ENCODE measurements at regions not wholly inside any gene's neighbourhood (a gene's known extent, or its start where the extent isn't known, plus 50 kb on each side); places are given as distances from the start of the nearest gene placed in this dataset.
"Not testable (repeated sequence)": the region's sequence is repeated elsewhere in the genome, so short reads cannot be mapped to it uniquely, and the experiment has no call there.

DNA sequence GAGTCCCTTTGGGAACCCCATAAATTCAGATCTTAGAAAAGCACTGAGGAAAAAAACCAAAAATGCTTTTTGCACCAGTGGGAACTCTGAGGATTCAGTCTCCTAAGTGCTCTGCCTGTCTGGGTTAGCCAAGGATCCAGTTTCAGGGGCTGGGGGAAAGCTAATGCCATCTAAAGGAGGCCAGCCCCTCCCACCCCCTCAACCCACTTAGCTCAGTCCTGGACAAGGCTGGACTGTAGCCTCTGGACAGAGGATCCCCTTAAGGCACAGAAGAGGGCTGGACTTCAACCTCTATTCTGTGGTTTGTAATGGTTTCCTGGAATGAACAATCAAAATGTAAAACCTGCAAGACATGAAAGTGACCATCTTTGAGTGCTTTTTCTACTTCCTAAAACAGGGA, 356.1 kb upstream of the ZFHX3 start:
- in situ Hi-C loops (cut with MboI; ENCODE audit: low pct_ligation_motif_present in 1 of 4, low pct_unique_long_range_greater_than_20kb in 1 of 4, low sequenced_read_pairs in 3 of 4) = no loop called here
- intact Hi-C loops (cut with DNase I; ENCODE audit: low total_unique reads) = no loop called here
- Histone ChIP-seq H3K27ac (no peak overlapping the region), H3K4me1 (no peaks in the 10 kb centered on the region), H3K9me3 (no peaks in the 10 kb centered on the region), H3K27me3 (no peaks in the 10 kb centered on the region), H3K4me3 (no peak overlapping the region), H3K36me3 (no peaks in the 10 kb centered on the region)
- no peak for DNase-seq
- TF ChIP-seq POLR2A (IDR thresholded peaks at IDR 0.05) (no peak), POLR2AphosphoS5 (IDR thresholded peaks at IDR 0.05) (no peak), EP300 (IDR thresholded peaks at IDR 0.05; ENCODE audit: low read depth) (no peak)
- TF ChIP-seq, protein P1, sequence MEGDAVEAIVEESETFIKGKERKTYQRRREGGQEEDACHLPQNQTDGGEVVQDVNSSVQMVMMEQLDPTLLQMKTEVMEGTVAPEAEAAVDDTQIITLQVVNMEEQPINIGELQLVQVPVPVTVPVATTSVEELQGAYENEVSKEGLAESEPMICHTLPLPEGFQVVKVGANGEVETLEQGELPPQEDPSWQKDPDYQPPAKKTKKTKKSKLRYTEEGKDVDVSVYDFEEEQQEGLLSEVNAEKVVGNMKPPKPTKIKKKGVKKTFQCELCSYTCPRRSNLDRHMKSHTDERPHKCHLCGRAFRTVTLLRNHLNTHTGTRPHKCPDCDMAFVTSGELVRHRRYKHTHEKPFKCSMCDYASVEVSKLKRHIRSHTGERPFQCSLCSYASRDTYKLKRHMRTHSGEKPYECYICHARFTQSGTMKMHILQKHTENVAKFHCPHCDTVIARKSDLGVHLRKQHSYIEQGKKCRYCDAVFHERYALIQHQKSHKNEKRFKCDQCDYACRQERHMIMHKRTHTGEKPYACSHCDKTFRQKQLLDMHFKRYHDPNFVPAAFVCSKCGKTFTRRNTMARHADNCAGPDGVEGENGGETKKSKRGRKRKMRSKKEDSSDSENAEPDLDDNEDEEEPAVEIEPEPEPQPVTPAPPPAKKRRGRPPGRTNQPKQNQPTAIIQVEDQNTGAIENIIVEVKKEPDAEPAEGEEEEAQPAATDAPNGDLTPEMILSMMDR (IDR thresholded peaks at IDR 0.05) = no peak

DNA sequence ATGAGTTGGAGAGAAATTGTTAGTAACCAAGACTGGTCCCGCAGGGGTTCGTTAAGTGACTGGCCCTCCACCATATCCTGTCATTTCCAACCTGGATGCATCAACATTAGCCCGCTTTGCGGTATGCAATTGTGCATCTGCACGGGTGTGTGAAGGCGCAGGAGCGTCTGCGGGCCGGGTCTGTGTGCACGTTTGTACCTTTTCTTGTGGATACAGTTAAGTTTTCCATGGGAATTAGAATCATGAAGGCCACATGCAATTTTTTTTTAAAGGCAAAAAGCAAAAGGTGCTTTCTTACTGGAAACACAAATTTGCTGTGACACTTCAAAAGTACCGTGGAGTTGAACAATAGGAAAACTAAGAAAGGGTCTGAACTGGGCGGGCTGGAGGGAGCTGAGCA, 355.4 kb upstream of the ZFHX3 start:
- intact Hi-C loops (cut with DNase I; ENCODE audit: low total_unique reads) (no loop called here), in situ Hi-C loops (cut with MboI; ENCODE audit: low pct_ligation_motif_present in 1 of 4, low pct_unique_long_range_greater_than_20kb in 1 of 4, low sequenced_read_pairs in 3 of 4) (no loop called here)
- 93 to 96% methylated on average over 12 of the region's 12 CpGs for WGBS, 2 donors (ENCODE audit: low coverage in 1 of 2)
- H3K4me3 ChIP-seq = no peak overlapping the region
- H3K4me1 ChIP-seq = no peaks in the 10 kb centered on the region
- H3K36me3 ChIP-seq = no peaks in the 10 kb centered on the region
- no peaks in the 10 kb centered on the region for H3K9me3 ChIP-seq
- no peak for DNase-seq
- no peak overlapping the region for H3K27ac ChIP-seq
- no peaks in the 10 kb centered on the region for H3K27me3 ChIP-seq
- TF ChIP-seq EP300 (IDR thresholded peaks at IDR 0.05; ENCODE audit: low read depth) = no peak

DNA sequence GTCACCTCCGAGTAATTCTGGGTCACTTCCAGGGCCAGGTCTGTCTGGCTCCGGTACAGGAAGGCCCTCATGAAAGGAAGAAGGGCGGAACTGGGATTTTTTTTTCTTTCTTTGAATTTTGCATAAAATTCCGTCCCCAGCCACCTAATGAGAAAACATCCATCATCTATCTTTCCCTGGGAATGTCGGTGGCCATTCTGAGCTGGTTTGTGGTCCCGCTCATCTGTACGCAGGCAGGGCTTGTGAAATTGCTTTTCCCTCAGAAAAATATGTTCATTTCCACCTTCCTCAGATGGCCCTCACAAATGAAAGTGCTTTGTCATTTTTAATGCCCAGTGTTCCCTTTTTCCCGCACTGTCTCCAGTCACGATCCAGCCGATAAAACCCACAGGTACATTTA, 353.0 kb upstream of the ZFHX3 start:
- no peaks in the 10 kb centered on the region for H3K36me3 ChIP-seq
- no peaks in the 10 kb centered on the region for H3K9me3 ChIP-seq
- no peak for DNase-seq
- in situ Hi-C loops (cut with MboI; ENCODE audit: low pct_ligation_motif_present in 1 of 4, low pct_unique_long_range_greater_than_20kb in 1 of 4, low sequenced_read_pairs in 3 of 4) (no loop called here), intact Hi-C loops (cut with DNase I; ENCODE audit: low total_unique reads) (no loop called here)
- WGBS, 2 donors (ENCODE audit: low coverage in 1 of 2) = 91% methylated on average over 8 to 10 of the region's 10 CpGs
- no peak overlapping the region for H3K27ac ChIP-seq
- TF ChIP-seq EP300 (IDR thresholded peaks at IDR 0.05; ENCODE audit: low read depth) = no peak
- no peak for TF ChIP-seq POLR2A (IDR thresholded peaks at IDR 0.05)
- TF ChIP-seq POLR2AphosphoS5 (IDR thresholded peaks at IDR 0.05) = no peak
- TF ChIP-seq, protein P1 (IDR thresholded peaks at IDR 0.05) = no peak
- no peak overlapping the region for H3K4me3 ChIP-seq
- no peaks in the 10 kb centered on the region for H3K4me1 ChIP-seq
- H3K27me3 ChIP-seq = no peaks in the 10 kb centered on the region

DNA sequence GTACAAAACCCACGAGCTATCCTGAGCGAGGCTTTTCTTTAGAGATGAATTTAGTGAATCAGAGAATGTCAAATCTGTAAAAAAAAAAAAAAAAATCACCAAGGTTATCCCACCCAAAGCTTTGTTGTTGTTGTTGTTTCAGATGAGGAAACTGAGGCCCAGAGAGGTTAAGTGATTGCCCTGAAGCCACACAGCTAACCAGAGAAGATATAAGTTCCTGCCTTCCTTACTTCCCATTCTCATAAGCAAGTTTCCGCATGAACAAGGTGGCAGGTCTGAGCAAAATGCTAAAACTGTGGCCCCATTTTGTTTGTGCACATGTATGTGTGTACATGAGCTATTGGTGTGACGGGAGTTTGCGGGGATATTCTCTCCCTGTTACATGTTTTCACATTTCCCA, 352.1 kb upstream of the ZFHX3 start:
- Histone ChIP-seq H3K4me1 (no peaks in the 10 kb centered on the region), H3K9me3 (no peaks in the 10 kb centered on the region), H3K27ac (no peak overlapping the region), H3K4me3 (no peak overlapping the region), H3K36me3 (no peaks in the 10 kb centered on the region), H3K27me3 (no peaks in the 10 kb centered on the region)
- in situ Hi-C loops (cut with MboI; ENCODE audit: low pct_ligation_motif_present in 1 of 4, low pct_unique_long_range_greater_than_20kb in 1 of 4, low sequenced_read_pairs in 3 of 4) = no loop called here
- intact Hi-C loops (cut with DNase I; ENCODE audit: low total_unique reads) = no loop called here
- no peak for TF ChIP-seq POLR2AphosphoS5 (IDR thresholded peaks at IDR 0.05)
- no peak for TF ChIP-seq POLR2A (IDR thresholded peaks at IDR 0.05)
- TF ChIP-seq, protein P1 (IDR thresholded peaks at IDR 0.05) = no peak
- TF ChIP-seq EP300 (IDR thresholded peaks at IDR 0.05; ENCODE audit: low read depth) = no peak
- DNase-seq = no peak
- 84 to 100% methylated on average over 2 to 5 of the region's 5 CpGs for WGBS, 2 donors (ENCODE audit: low coverage in 1 of 2)

- intact Hi-C loops (cut with DNase I; ENCODE audit: low total_unique reads) = no loop called here
- no peaks in the 10 kb centered on the region for H3K27me3 ChIP-seq
- no peaks in the 10 kb centered on the region for H3K36me3 ChIP-seq
- WGBS, 2 donors (ENCODE audit: low coverage in 1 of 2) = 88 to 100% methylated on average over 2 to 5 of the region's 5 CpGs
- H3K4me1 ChIP-seq = no peaks in the 10 kb centered on the region
- in situ Hi-C loops (cut with MboI; ENCODE audit: low pct_ligation_motif_present in 1 of 4, low pct_unique_long_range_greater_than_20kb in 1 of 4, low sequenced_read_pairs in 3 of 4) = no loop called here
- no peak overlapping the region for H3K4me3 ChIP-seq
- TF ChIP-seq POLR2A (IDR thresholded peaks at IDR 0.05) (no peak), POLR2AphosphoS5 (IDR thresholded peaks at IDR 0.05) (no peak), EP300 (IDR thresholded peaks at IDR 0.05; ENCODE audit: low read depth) (no peak)
- TF ChIP-seq, protein P1 (IDR thresholded peaks at IDR 0.05) = no peak
- DNase-seq = no peak
- H3K27ac ChIP-seq = no peak overlapping the region
- no peaks in the 10 kb centered on the region for H3K9me3 ChIP-seq
Measured at GRCh38 chr16:73399486-73399885, 351.6 kb upstream of the ZFHX3 start.

DNA sequence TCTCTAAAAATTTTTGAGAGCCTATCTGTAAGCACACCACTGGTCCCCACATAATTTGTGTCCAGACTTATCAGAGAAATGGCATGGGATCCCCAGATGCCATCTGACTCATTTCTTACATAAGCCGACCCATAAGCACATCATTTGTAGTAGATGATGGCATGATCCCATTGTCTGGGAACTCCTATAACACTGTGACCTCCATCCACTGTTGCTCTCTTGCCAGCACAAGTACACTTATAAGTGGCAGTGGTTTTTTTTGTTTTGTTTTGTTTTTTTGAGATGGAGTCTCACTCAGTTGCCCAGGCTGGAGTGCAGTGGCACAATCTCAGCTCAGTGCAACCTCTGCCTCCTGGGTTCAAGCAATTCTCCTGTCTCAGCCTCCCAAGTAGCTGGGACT, 350.7 kb upstream of the ZFHX3 start:
- H3K4me1 ChIP-seq; H3K9me3 ChIP-seq; H3K27ac ChIP-seq; in situ Hi-C loops (cut with MboI; ENCODE audit: low pct_ligation_motif_present in 1 of 4, low pct_unique_long_range_greater_than_20kb in 1 of 4, low sequenced_read_pairs in 3 of 4); H3K4me3 ChIP-seq; intact Hi-C loops (cut with DNase I; ENCODE audit: low total_unique reads); DNase-seq; H3K36me3 ChIP-seq; H3K27me3 ChIP-seq: not testable (repeated sequence)
- WGBS, 2 donors (ENCODE audit: low coverage in 1 of 2) = 91 to 100% methylated on average over 1 of the region's 1 CpG
